ENCODE measurements at regions not wholly inside any gene's neighbourhood (a gene's known extent, or its start where the extent isn't known, plus 50 kb on each side); places are given as distances from the start of the nearest gene placed in this dataset.

DNA sequence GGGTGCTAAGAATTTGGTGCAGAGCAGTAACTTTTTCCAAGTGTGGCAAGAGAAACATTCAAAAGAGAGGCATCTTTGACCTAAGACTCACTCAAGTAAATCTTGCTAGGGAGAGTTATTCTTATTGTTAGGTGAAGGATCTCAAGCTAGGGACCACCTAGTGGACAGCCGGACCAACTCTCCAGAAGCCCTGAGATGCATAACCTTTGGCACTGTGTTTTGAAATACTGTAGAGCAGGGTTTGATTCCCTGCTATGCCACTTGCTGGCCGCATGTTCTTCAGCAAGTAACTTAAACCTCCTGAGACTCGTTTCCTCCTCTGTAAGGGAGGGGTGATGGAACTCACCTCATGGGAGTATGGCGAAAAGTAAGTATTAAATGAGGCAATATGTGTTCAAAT lies 336.1 kb upstream of the ADAMTSL1 start:
- H3K4me1 Mint-ChIP-seq = peaks cover 6% of the 10 kb centered on the region
- TF ChIP-seq, protein P1, sequence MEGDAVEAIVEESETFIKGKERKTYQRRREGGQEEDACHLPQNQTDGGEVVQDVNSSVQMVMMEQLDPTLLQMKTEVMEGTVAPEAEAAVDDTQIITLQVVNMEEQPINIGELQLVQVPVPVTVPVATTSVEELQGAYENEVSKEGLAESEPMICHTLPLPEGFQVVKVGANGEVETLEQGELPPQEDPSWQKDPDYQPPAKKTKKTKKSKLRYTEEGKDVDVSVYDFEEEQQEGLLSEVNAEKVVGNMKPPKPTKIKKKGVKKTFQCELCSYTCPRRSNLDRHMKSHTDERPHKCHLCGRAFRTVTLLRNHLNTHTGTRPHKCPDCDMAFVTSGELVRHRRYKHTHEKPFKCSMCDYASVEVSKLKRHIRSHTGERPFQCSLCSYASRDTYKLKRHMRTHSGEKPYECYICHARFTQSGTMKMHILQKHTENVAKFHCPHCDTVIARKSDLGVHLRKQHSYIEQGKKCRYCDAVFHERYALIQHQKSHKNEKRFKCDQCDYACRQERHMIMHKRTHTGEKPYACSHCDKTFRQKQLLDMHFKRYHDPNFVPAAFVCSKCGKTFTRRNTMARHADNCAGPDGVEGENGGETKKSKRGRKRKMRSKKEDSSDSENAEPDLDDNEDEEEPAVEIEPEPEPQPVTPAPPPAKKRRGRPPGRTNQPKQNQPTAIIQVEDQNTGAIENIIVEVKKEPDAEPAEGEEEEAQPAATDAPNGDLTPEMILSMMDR (IDR thresholded peaks at IDR 0.05; ENCODE audit: unreplicated experiment) = no peak
- peaks cover 21% of the 10 kb centered on the region for H3K27me3 Mint-ChIP-seq (ENCODE audit: low read depth)
- no peak overlapping the region for H3K27ac Mint-ChIP-seq
- DNase-seq (ENCODE audit: low spot score in 2 of 2, unreplicated experiment in 2 of 2) = no peak
- no peaks in the 10 kb centered on the region for H3K36me3 Mint-ChIP-seq
- no peaks in the 10 kb centered on the region for H3K9me3 Mint-ChIP-seq
- no peak overlapping the region for H3K4me3 Mint-ChIP-seq

DNA sequence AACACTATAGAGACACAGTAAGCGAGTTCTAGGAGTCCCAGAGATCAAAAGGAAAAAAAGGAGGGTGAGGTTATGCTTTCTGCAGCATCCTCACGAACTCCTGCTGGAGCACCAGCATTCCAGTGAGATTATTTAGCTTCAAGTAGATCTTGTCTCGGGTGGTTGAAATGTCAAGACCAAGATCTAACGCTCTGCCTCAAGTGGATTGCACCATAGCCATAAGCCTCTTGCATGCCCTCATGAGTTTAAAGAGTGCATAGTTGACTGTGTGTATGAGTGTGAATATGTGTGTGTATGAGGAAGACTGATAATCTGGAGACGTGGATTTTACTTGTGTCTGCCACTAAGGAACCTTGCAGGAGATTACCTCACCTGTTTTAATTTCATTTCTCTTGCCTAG lies 335.3 kb upstream of the ADAMTSL1 start:
- no peaks in the 10 kb centered on the region for H3K36me3 Mint-ChIP-seq
- DNase-seq (ENCODE audit: low spot score in 2 of 2, unreplicated experiment in 2 of 2) = no peak
- H3K4me1 Mint-ChIP-seq = peaks cover 9% of the 10 kb centered on the region
- TF ChIP-seq, protein P1 (IDR thresholded peaks at IDR 0.05; ENCODE audit: unreplicated experiment) = no peak
- H3K27ac Mint-ChIP-seq = no peak overlapping the region
- no peaks in the 10 kb centered on the region for H3K9me3 Mint-ChIP-seq
- peaks cover 23% of the 10 kb centered on the region for H3K27me3 Mint-ChIP-seq (ENCODE audit: low read depth)
- H3K4me3 Mint-ChIP-seq = no peak overlapping the region

DNA sequence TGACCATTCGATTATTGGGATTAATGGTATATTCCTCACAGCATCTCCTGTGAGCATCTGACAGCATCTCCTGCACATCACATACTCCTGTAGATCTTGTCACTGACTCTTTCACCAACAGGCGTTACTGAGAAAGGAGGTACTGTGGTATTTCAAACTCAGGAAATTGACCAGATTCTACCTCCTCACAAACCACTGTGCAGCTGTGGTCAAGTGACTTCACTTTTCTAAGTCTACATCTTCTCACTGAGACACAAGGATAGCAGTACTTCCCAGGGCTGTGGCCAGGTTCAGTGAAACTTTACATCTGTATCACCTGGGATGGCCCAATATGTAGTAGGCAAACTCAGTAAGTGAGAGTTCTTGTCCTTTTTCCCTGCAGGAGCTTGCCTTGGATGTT lies 332.3 kb upstream of the ADAMTSL1 start:
- Mint-ChIP-seq H3K9me3 (no peaks in the 10 kb centered on the region), H3K4me3 (no peak overlapping the region)

DNA sequence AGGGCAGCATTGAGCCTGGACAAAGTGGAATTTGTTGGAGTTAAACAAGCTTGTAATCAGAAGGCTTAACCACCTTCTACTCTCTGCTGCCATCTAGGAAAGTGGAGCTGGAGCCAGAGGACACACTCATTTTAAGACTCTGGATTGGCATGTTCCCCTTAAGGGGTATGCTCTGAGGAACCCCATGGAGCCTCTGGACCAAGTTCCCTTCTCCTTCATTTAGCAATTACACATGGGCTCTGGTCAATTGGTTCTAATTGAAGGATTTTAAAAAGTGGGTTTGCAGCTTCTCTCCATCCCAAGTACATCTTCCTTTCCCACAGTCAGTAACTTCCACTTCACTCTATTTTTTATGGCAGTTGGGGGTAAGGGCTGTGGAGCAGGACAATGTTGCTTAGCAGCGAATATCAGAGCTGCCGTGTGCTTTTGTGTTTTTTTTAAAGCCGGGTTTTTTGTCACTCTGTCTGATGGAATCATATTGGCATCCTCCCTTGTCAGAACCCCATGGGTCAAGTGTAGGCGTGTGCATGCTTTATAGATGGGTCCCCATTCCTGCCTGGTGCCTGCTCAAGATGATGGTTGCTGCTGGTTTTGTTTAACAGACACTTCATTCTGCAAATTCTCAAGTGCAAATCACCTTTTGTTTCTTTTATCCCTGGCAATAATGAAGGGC lies 330.7 kb upstream of the ADAMTSL1 start:
- TF ChIP-seq, protein P1 (IDR thresholded peaks at IDR 0.05; ENCODE audit: unreplicated experiment) = no peak
- no peaks in the 10 kb centered on the region for H3K36me3 Mint-ChIP-seq
- H3K27me3 Mint-ChIP-seq (ENCODE audit: low read depth) = peaks cover 35% of the 10 kb centered on the region
- H3K4me3 Mint-ChIP-seq = no peak overlapping the region
- no peaks in the 10 kb centered on the region for H3K9me3 Mint-ChIP-seq
- H3K27ac Mint-ChIP-seq = no peak overlapping the region
- H3K4me1 Mint-ChIP-seq = peaks cover 6% of the 10 kb centered on the region
- DNase-seq (ENCODE audit: low spot score in 2 of 2, unreplicated experiment in 2 of 2) = no peak

More for the DNA sequence above, 332.3 kb upstream of the ADAMTSL1 start:
- H3K27ac Mint-ChIP-seq = no peak overlapping the region
- H3K4me1 Mint-ChIP-seq = peaks cover 3% of the 10 kb centered on the region
- no peaks in the 10 kb centered on the region for H3K36me3 Mint-ChIP-seq
- DNase-seq (ENCODE audit: low spot score in 2 of 2, unreplicated experiment in 2 of 2) = no peak
- TF ChIP-seq, protein P1 (IDR thresholded peaks at IDR 0.05; ENCODE audit: unreplicated experiment) = no peak
- peaks cover 35% of the 10 kb centered on the region for H3K27me3 Mint-ChIP-seq (ENCODE audit: low read depth)

DNA sequence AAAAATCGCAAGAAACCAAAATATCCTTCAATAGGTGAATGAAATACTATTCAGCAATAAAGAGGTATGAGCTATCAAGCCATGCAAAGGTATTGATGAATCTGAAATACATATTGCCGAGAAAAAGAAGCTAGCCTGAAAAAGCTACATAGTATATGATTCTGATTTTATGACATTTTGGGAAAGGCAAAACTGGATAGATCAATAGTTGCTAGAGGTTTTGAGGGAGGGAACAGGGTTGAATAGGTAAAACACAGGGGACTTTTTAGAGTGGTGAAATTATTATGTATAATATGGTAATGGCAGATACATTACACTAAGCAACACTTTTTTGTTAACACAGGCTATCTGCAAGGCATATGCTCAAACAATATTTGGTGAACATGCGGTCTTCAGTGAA lies 327.6 kb upstream of the ADAMTSL1 start:
- no peak overlapping the region for H3K27ac Mint-ChIP-seq
- no peak for DNase-seq (ENCODE audit: low spot score in 2 of 2, unreplicated experiment in 2 of 2)
- H3K4me3 Mint-ChIP-seq = no peak overlapping the region
- no peaks in the 10 kb centered on the region for H3K36me3 Mint-ChIP-seq
- H3K9me3 Mint-ChIP-seq = no peaks in the 10 kb centered on the region
- peaks cover 10% of the 10 kb centered on the region for H3K4me1 Mint-ChIP-seq
- TF ChIP-seq, protein P1 (IDR thresholded peaks at IDR 0.05; ENCODE audit: unreplicated experiment) = no peak
- peaks cover 19% of the 10 kb centered on the region for H3K27me3 Mint-ChIP-seq (ENCODE audit: low read depth)

All from mesothelial cell of epicardium (in vitro differentiated cells).